ENCODE measurements at regions not wholly inside any gene's neighbourhood (a gene's known extent, or its start where the extent isn't known, plus 50 kb on each side); places are given as distances from the start of the nearest gene placed in this dataset.

DNA sequence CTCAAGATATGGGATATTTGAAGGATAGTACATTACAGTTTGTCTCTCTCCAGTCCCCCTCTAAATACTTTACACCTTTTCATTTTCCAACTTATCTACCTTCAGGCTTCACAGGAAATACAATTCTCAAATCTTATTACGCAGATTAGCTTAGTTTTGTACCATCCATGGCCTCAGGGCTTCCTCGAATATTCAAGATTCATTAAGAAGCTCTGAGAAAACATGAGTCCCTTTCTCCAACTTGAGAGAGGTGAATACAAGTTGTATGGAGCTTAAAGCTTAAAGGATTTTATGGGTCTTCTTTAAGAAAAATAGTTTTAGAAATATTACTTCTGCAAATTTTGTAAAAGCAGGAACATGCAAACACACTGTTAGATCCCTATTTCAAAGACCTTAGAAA lies 1212.5 kb downstream of the GALC start:
- TF ChIP-seq JUND (IDR thresholded peaks at IDR 0.05; ENCODE audit: low read depth, low read length), result no peak
- TF ChIP-seq TBL1XR1 (IDR thresholded peaks at IDR 0.05; ENCODE audit: low read depth, low read length), result no peak
- no peak for TF ChIP-seq RFX5 (IDR thresholded peaks at IDR 0.05; ENCODE audit: low read depth, low read length)
- no peak for TF ChIP-seq CTCF (IDR thresholded peaks at IDR 0.05 in 2 of 3, conservative IDR thresholded peaks at IDR 0.05 in 1 of 3; ENCODE audit: control insufficient read depth in 2 of 3, extremely low read depth in 1 of 3, insufficient read depth in 1 of 3, low read depth in 3 of 3, low read length in 3 of 3)
- TF ChIP-seq DPF2 (IDR thresholded peaks at IDR 0.05), result no peak
- TF ChIP-seq CHD4 (IDR thresholded peaks at IDR 0.05), result no peak
- no peak for TF ChIP-seq NR2C1 (IDR thresholded peaks at IDR 0.05)
- no peak for TF ChIP-seq POLR2A (IDR thresholded peaks at IDR 0.05; ENCODE audit: low read depth, low read length)
- TF ChIP-seq ETV6 (conservative IDR thresholded peaks at IDR 0.05 in 1 of 2, IDR thresholded peaks at IDR 0.05 in 1 of 2; ENCODE audit: borderline replicate concordance in 1 of 2, low read depth in 1 of 2), result no peak
- no peak for TF ChIP-seq HDAC2 (IDR thresholded peaks at IDR 0.05)
- TF ChIP-seq, protein P1, sequence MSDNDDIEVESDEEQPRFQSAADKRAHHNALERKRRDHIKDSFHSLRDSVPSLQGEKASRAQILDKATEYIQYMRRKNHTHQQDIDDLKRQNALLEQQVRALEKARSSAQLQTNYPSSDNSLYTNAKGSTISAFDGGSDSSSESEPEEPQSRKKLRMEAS (IDR thresholded peaks at IDR 0.05; ENCODE audit: low read depth, low read length), result no peak
- no peak for TF ChIP-seq YBX1 (IDR thresholded peaks at IDR 0.05)
- TF ChIP-seq ATF7 (IDR thresholded peaks at IDR 0.05; ENCODE audit: low read depth), result no peak
- TF ChIP-seq RELA (IDR thresholded peaks at IDR 0.05; ENCODE audit: borderline replicate concordance, partially characterized antibody), result no peak
